Stomach (tissue), 8 donors: ENCODE measurements at regions not wholly inside any gene's neighbourhood (a gene's known extent, or its start where the extent isn't known, plus 50 kb on each side); places are given as distances from the start of the nearest gene placed in this dataset.
"Not testable (repeated sequence)": the region's sequence is repeated elsewhere in the genome, so short reads cannot be mapped to it uniquely, and the experiment has no call there.

Experiments
- DNase-seq, 2 donors: peaks; one replicate each; pipeline versions ENCODE4 v3.0.0 to v3.0.0-alpha.2; 2013 to 2019
- H3K27ac ChIP-seq, 5 donors: fragments of 200-600 bp in 4 of 5; sonication (generic) in 4 of 5; one replicate each; pipeline ENCODE4 v1.5.1; 2013 to 2019; ENCODE audit warnings: mild to moderate bottlenecking in 1 of 5, moderate library complexity in 1 of 5
- H3K27me3 ChIP-seq, 3 donors: fragments of 200-600 bp; sonication (generic); one replicate each; pipeline ENCODE4 v1.5.1; 2017 to 2019; ENCODE audit warnings: mixed run types in 1 of 3
- H3K36me3 ChIP-seq, 4 donors: fragments of 200-600 bp; sonication (generic); 1 replicate in 3 of 4; 2 replicates in 1 of 4; pipeline ENCODE4 v1.5.1; 2016 to 2019
- H3K4me1 ChIP-seq, 4 donors: fragments of 200-600 bp; sonication (generic); one replicate each; pipeline ENCODE4 v1.5.1; 2016 to 2019
- H3K4me3 ChIP-seq, 4 donors: fragments of 200-600 bp; sonication (generic) in 3 of 4; one replicate each; pipeline ENCODE4 v1.5.1; 2016 to 2019; ENCODE audit warnings: mild to moderate bottlenecking in 1 of 4
- H3K9me3 ChIP-seq, 4 donors: fragments of 200-600 bp; sonication (generic); one replicate each; pipeline ENCODE4 v1.5.1; 2016 to 2019
- CTCF ChIP-seq, 7 experiments: fragments of 450-650 bp in 4 of 7; fragments of 200-600 bp in 3 of 7; sonication (generic) in 3 of 7; IDR thresholded peaks; one replicate each; pipeline ENCODE4 v1.5.1; 2016 to 2019; ENCODE audit warnings: antibody characterized with exemption in 7 of 7, control low read depth in 2 of 7, mild to moderate bottlenecking in 1 of 7
- EP300 ChIP-seq: sonication (generic); formaldehyde crosslinking; IDR thresholded peaks from one replicate; pipeline ENCODE4 v1.6.1; 2017; ENCODE audit warnings: antibody characterized with exemption
- POLR2A ChIP-seq, 4 donors: fragments of 450-650 bp; IDR thresholded peaks; one replicate each; pipeline ENCODE4 v1.6.1; 2016; ENCODE audit warnings: antibody characterized with exemption in 4 of 4, control low read depth in 2 of 4, mild to moderate bottlenecking in 1 of 4, moderate library complexity in 1 of 4
- POLR2AphosphoS5 ChIP-seq, 3 donors: sonication (generic); formaldehyde crosslinking; IDR thresholded peaks; one replicate each; pipeline ENCODE4 v1.6.1; 2016; ENCODE audit warnings: antibody characterized with exemption in 3 of 3
- WGBS, 5 donors: extraction: QIAGEN DNeasy Blood & Tissue Kit in 3 of 5; methylation state at CpG; one replicate each; pipeline versions ENCODE4 v1.1.5 to v1.1.7; 2013 to 2018; 5-methylcytosine and 5-hydroxymethylcytosine counted together
- intact Hi-C: fragments of 100-400 bp; cut with DNase I; formaldehyde crosslinking; loops from one replicate; pipeline ENCODE4 v1.15.1; 2023; ENCODE audit warnings: low total_unique reads
- donor health status: healthy with polysubstance abuse.
- donor health status: Bipolar disorder and iron deficiency.
- donor health status: healthy.

GRCh38 chr18:30444544-30444943 is 598.0 kb downstream of the DSC3 start:
- DNase-seq, result no peak
- 51 to 81% (median 67%) methylated on average over 2 of the region's 2 CpGs for WGBS, 5 donors
- Histone ChIP-seq H3K4me1 (no peaks in the 10 kb centered on the region), H3K9me3 (no peaks in the 10 kb centered on the region), H3K36me3 (no peaks in the 10 kb centered on the region), H3K4me3 (no peak overlapping the region), H3K27ac (no peak overlapping the region), H3K27me3 (no peaks in the 10 kb centered on the region)
- no peak for TF ChIP-seq EP300
- no peak for TF ChIP-seq POLR2AphosphoS5 (IDR thresholded peaks at IDR 0.05)
- TF ChIP-seq POLR2A (IDR thresholded peaks at IDR 0.05), result no peak
- TF ChIP-seq CTCF (IDR thresholded peaks at IDR 0.05), result no peak
- intact Hi-C loops, result no loop called here

GRCh38 chr18:30440351-30440750 is 602.2 kb downstream of the DSC3 start:
- intact Hi-C loops, result no loop called here
- no peaks in the 10 kb centered on the region for H3K36me3 ChIP-seq
- no peaks in the 10 kb centered on the region for H3K27me3 ChIP-seq
- TF ChIP-seq EP300 (no peak), POLR2A (IDR thresholded peaks at IDR 0.05) (no peak), CTCF (IDR thresholded peaks at IDR 0.05) (no peak), POLR2AphosphoS5 (IDR thresholded peaks at IDR 0.05) (no peak)
- H3K27ac ChIP-seq, result no peak overlapping the region
- no peak overlapping the region for H3K4me3 ChIP-seq
- H3K9me3 ChIP-seq, result no peaks in the 10 kb centered on the region
- 59 to 72% (median 66%) methylated on average over 2 of the region's 2 CpGs for WGBS, 5 donors
- DNase-seq, result no peak
- no peaks in the 10 kb centered on the region for H3K4me1 ChIP-seq

GRCh38 chr18:30439174-30439573 is 603.4 kb downstream of the DSC3 start:
- 76 to 91% (median 82%) methylated on average over 2 of the region's 2 CpGs for WGBS, 5 donors

GRCh38 chr18:30432349-30432748 is 610.2 kb downstream of the DSC3 start:
- no peaks in the 10 kb centered on the region for H3K4me1 ChIP-seq
- H3K27ac ChIP-seq, result no peak overlapping the region
- no peak overlapping the region for H3K4me3 ChIP-seq
- 29 to 33% (median 31%) methylated on average over 2 of the region's 2 CpGs for WGBS, 5 donors
- H3K9me3 ChIP-seq, result no peaks in the 10 kb centered on the region
- H3K27me3 ChIP-seq, result no peaks in the 10 kb centered on the region
- intact Hi-C loops, result no loop called here
- TF ChIP-seq EP300, result no peak
- no peak for TF ChIP-seq POLR2A (IDR thresholded peaks at IDR 0.05)
- no peak for TF ChIP-seq CTCF (IDR thresholded peaks at IDR 0.05)
- no peak for TF ChIP-seq POLR2AphosphoS5 (IDR thresholded peaks at IDR 0.05)
- no peaks in the 10 kb centered on the region for H3K36me3 ChIP-seq
- no peak for DNase-seq

More at GRCh38 chr18:30439174-30439573, 603.4 kb downstream of the DSC3 start:
- no peaks in the 10 kb centered on the region for H3K36me3 ChIP-seq
- no peaks in the 10 kb centered on the region for H3K9me3 ChIP-seq
- H3K4me1 ChIP-seq, result no peaks in the 10 kb centered on the region
- no peak for DNase-seq
- no peak overlapping the region for H3K4me3 ChIP-seq
- TF ChIP-seq POLR2AphosphoS5 (IDR thresholded peaks at IDR 0.05), result no peak
- TF ChIP-seq POLR2A (IDR thresholded peaks at IDR 0.05), result no peak
- TF ChIP-seq EP300, result no peak
- no peak for TF ChIP-seq CTCF (IDR thresholded peaks at IDR 0.05)
- no peaks in the 10 kb centered on the region for H3K27me3 ChIP-seq
- H3K27ac ChIP-seq, result no peak overlapping the region
- intact Hi-C loops, result no loop called here

- DNase-seq, H3K27me3 ChIP-seq, H3K27ac ChIP-seq, intact Hi-C loops, H3K4me3 ChIP-seq, H3K9me3 ChIP-seq, H3K4me1 ChIP-seq, H3K36me3 ChIP-seq: not testable (repeated sequence)
- 87 to 97% (median 95%) methylated on average over 11 of the region's 11 CpGs for WGBS, 5 donors
Observed at GRCh38 chr18:30419399-30419798, 623.1 kb downstream of the DSC3 start.
